B cell (primary cell): ENCODE measurements at regions not wholly inside any gene's neighbourhood (a gene's known extent, or its start where the extent isn't known, plus 50 kb on each side); places are given as distances from the start of the nearest gene placed in this dataset.

Experiments
- CTCF ChIP-seq: fragments of 200-600 bp; IDR thresholded peaks from one replicate; pipeline ENCODE4 v1.8.0; 2022; ENCODE audit warnings: antibody characterized with exemption, mild to moderate bottlenecking
- EZH2 ChIP-seq: IDR thresholded peaks from 2 replicates; pipeline ENCODE4 v1.6.1; 2012; ENCODE audit warnings: borderline replicate concordance, low read depth, mild to moderate bottlenecking, moderate library complexity, low read length; ENCODE audit not compliant: insufficient read depth, poor library complexity, severe bottlenecking

GRCh38 chr1:30534551-30534940 is 188.8 kb downstream of the MATN1 start:
- TF ChIP-seq CTCF, result no peak
- TF ChIP-seq EZH2, result no peak
